KG1 (cell line): ENCODE measurements at regions not wholly inside any gene's neighbourhood (a gene's known extent, or its start where the extent isn't known, plus 50 kb on each side); places are given as distances from the start of the nearest gene placed in this dataset.
A peak's percentile ranks its signal among the peaks of the same experiment; 100 is the strongest.
"Not testable (repeated sequence)": the region's sequence is repeated elsewhere in the genome, so short reads cannot be mapped to it uniquely, and the experiment has no call there.

Source experiments
- DNase-seq: peaks from one replicate; lab custom pipeline; 2025; lab: John Stamatoyannopoulos, UW

GRCh38 chr6:135555550-135555949, 58.0 kb upstream of the AHI1 start:
- peak; percentile 83 for DNase-seq

- DNase-seq: no peak
These were observed 60.0 kb upstream of the AHI1 start for GRCh38 chr6:135557582-135557981.

- not testable (repeated sequence) for DNase-seq
These were observed 68.1 kb upstream of the AHI1 start for GRCh38 chr6:135565605-135566004.

- DNase-seq: no peak
These were observed 69.0 kb upstream of the AHI1 start for GRCh38 chr6:135566311-135567068.

DNA sequence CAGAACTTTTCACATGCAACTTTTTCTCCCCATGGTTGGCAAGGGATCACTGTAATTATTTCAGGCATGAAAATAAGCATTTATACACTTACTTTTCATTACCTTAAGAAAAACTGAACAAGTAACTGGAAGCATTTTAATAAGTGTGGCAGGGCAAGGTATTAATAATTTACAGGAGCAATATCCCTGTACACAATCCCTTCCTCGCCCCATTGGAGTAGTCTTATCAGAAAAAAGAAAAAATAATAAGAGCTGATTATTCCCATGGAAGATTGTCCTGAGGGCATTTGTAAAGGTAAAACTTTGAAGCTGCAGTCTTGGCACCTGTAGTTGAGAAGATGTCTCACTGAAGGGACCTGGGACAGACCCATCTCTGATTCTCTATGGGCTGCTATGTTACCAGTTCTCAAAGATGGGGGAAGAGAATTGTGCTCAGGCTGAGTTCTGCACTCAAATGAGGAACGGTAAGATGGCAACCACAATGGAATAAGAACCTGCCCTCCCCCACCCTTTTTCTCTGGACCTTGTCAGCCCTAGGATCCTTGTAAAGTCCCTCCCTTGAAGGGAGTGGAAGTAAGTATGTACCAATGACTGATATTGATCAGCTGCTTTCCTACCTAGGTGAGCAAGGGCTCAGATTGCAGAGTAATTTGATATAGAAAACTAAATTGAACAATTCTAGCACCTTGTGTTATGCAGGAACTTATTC, 70.0 kb upstream of the AHI1 start:
- no peak for DNase-seq

DNA sequence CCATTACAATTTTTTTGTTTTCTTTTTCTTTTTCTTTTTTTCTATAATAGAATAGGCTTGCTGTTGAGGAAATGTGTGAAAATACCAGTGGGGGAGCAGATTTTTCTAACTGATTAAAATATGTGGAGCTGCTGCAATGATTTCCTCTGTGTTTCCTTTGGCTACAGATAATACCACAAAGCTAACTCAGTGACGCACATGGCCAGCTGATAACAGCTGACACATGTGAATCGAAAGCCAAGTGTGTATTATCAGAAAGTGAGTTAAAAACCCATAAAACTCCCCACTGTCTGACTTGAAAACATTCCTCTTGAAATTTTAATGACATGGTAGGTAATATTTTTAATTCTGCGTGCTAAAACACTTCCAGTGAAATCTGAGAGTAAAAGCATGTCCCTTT, 70.8 kb upstream of the AHI1 start:
- no peak for DNase-seq

DNA sequence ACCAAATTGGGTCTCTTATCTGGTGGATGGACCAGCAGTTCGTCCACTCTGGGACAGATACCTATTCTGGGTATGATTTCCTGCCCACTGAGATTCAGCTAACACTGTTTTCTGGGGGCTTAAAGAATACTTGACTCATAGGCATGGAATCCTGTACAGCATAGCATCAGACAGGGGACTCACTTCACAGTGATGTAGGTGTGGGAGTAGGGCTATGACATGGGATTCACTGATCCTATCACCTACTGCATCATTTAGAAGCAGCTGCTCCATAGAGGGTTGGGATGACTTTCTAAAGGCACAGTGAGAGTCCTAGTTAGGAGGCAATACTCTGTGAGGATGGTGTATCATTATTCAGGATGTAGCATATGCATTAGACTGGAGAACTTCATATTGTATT, 74.5 kb upstream of the AHI1 start:
- DNase-seq: no peak

DNA sequence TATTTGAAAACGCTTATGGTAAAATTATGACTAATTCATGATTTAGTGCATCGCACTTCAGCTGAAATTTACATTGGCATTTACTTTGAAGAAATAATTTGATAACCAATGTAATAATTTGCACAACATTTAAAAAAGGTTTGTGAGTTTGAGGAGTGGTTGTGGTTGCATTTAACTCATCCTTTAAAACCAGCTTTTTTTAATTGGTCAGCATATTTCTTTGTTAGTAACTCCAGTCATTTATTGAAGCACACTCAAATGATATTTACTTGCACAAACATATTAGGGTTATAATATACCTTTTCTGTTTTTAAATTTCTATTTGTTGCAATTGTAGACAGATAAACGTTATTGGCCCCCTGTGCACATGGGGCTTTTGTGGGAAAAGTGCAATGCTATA, 78.1 kb upstream of the AHI1 start:
- DNase-seq: no peak

DNA sequence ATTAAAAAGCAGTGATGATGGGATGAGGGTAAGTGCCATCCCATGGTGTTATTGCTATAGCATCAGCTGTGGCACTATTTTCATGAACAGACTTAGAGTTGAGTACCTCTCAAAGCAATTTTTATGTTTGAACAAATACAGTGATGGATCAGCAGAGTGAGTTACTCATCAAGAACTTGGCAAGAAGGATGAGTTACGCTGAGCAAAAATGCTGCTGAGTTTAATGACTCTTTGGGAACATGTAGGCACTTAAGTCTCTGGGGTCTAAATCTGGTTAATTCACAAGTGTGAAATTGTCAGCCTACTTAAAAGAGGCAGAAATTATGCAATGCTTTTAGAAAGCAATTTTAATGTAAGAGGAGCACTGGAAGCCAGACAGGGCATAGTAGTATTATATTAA, 78.5 kb upstream of the AHI1 start:
- DNase-seq: no peak

DNA sequence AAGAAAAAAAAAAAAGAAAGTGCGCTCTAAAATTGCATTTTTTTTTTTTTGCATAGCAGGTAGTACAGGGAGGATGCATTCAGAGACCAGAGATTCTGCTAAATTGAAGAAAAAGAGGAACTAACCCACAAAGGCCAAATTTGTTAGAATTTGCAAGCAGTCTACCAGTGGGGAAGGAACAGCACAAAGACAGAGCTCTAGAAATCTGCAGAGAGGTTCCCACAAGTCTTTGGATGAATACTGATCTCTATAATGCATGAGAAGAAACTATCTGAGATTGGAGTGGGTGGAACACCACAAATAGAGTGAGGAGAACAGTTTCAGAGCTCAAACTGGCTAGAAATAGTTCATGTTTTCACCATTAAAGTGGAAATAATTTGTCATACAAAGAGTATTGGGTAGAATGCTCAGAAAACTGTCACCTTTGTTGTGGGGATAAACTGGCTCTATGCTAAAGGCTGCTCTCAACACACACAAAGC, 79.6 kb upstream of the AHI1 start:
- DNase-seq: no peak

GRCh38 chr6:135578976-135579375, 81.4 kb upstream of the AHI1 start:
- DNase-seq: no peak

DNA sequence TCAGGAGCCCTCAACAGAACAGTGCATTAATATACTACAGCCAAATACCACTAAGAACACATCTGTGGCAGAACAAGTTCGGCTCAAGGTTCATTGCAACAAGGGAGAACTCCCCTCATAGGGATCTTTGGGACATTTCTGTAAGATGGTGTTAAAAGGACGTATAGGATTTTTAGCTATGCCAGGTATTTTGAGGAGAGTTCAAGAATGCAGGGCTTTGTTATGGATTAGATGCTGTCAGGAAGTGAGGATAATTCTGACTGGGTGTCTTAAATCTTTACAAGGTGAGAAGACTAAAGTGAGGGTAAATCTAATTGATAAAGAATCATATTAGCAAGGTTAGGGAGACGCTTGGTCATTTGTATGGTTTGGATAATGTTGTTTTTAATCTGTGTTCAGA, 83.7 kb upstream of the AHI1 start:
- DNase-seq: no peak

- DNase-seq: no peak
These were observed 85.8 kb upstream of the AHI1 start for GRCh38 chr6:135583256-135583761.

DNA sequence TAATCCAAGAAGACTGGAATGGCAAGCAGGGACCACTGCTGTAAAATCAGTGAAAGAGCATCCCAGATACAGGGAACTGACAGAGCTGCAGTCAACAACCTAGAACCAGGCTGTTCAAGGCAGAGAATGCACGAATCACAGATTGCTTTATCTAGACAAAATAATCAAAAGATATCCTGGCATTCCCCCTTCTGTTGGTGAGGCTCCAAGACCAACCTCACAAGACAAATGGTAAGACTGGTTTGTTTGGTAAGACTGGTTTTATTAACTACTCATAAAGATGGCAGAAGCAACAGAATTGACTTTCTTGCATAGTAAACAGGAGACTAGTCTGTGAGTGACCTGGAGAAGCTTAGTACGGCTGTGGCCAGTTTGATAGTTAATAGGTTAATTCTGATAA, 88.8 kb upstream of the AHI1 start:
- DNase-seq: no peak

- DNase-seq: no peak
These were observed 89.3 kb upstream of the AHI1 start for GRCh38 chr6:135586844-135587243.

GRCh38 chr6:135592276-135592675, 94.7 kb upstream of the AHI1 start:
- no peak for DNase-seq

- DNase-seq: no peak
These were observed 96.5 kb upstream of the AHI1 start for GRCh38 chr6:135594000-135594399.

DNA sequence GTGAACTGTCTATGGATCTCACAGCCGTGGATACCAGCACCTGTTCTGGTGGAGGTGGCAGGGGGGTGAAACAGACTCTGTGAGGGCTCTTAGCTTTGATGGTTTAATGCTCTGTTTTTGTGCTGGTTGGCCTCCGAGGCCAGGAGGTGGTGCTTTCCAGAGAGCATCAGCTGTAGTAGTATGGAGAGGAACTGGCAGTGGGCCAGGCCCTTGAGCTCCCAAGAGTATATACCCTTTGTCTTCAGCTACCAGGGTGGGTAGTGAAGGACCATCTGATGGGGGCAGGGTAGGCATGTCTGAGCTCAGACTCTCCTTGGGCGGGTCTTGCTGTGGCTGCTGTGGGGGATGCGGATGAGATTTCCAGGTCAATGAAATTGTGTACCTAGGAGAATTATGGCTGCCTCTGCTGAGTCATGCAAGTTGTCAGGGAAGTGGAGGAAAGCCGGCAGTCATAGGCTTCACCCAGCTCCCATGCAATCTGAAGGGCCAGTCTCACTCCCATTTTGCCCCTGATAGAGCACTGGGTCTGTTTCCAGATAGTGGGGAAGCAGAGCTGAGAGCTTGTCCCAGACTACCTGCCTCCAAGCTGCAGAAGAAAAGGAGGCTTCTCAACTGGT, 102.7 kb upstream of the AHI1 start:
- DNase-seq: no peak

- no peak for DNase-seq
These were observed 103.4 kb upstream of the AHI1 start for GRCh38 chr6:135600931-135601330.

- DNase-seq: no peak
These were observed 104.3 kb upstream of the AHI1 start for GRCh38 chr6:135601857-135602256.

- no peak for DNase-seq
These were observed 105.7 kb upstream of the AHI1 start for GRCh38 chr6:135603249-135603648.

DNA sequence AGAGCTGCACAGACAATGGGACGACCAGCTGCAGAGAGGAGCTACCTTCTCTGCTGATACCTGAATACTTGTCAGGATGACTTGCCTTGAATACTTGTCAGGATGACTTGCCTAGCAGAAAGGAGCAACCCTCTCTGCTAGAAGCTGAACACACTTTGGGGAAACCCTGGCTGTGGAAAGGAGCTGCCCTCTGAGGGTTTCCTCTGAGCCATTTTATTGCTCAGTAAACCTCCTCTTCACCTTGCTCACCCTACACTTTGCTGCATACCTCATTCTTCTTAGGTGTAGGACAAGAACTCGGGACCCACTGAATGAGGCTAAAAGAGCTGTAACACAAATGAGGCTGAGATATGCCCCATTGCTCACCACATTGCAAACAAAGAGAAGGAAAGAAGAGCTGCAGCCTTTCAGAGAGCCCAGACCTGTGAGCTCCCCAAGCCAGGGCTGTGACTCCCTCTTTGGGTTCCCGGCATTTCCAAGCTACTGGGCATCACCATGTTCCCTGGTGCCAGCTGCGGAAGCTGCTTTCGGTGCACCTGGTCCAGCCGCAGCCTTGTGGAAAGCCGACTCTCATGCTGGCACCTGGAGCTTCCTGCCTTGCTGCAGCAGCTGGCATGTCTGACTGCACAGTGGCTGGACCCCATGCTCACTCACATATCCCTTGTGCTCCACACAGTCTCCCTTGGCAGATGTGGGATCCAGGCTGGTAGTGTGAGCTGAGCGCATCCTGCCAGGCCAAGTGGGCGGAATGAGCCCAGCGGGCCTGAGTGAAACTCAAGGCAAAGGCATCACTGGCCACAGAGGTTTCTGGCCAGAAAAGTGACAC, 106.7 kb upstream of the AHI1 start:
- DNase-seq: no peak
